HG03439 (cell line): ENCODE measurements at regions not wholly inside any gene's neighbourhood (a gene's known extent, or its start where the extent isn't known, plus 50 kb on each side); places are given as distances from the start of the nearest gene placed in this dataset.

Experiments
- ATAC-seq: cut with Tn5 transposase; IDR thresholded peaks from one replicate; pipeline ENCODE4 v1.9.1; 2021; ENCODE audit warnings: mild to moderate bottlenecking, moderate library complexity; ENCODE audit not compliant: unreplicated experiment

DNA sequence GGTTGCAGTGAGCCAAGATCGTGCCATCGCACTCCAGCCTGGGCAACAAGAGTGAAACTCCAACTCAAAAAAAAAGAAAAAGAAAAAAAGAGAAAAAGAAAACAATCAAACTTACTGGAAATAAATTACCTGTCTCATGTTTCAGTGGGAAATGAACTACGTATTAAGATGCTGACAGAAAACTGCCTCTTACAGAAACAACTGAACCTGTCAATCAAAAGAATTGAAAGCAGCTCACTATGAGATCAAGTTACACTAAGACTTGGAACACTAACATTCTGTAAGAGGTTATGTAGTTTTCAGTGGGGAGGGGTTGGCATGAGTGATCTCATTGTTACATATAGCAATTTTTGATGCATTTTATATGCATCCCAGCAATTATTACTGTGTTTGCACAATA, 64.4 kb upstream of the SPATA31E1 start:
- ATAC-seq, result no peak

DNA sequence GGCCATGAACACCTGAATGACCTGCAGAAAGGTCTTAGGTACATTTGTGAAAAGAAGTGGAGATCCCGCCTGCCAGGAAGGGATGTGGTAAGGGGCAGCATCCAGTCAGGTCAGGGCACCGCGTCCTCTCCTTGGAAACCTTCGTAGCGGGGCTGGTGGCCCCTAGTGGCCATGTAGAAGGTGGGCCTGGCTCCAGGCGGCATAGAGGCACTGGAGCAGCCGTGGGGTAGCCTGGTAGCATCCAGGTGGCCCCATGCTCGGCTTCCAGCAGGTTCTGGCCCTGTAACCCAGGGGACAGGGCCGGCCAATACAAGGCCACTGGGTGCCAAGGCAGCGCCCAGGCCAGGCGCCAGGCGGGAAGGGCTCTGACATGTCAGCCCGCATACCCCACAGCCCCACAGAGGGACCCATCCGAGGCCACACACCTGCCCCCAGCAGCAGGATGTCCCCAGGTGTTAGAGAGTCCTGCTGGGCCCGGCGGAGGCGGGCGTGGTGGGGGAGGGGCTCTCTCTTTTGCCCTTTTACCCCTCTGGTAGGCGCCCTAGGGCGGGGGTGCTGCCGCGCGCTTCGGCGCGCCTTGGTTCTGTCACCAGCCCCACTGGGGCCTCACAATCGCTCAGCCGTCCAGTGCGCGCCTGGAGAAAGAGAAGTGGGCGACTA, 58.3 kb upstream of the SPATA31E1 start:
- ATAC-seq, result no peak

DNA sequence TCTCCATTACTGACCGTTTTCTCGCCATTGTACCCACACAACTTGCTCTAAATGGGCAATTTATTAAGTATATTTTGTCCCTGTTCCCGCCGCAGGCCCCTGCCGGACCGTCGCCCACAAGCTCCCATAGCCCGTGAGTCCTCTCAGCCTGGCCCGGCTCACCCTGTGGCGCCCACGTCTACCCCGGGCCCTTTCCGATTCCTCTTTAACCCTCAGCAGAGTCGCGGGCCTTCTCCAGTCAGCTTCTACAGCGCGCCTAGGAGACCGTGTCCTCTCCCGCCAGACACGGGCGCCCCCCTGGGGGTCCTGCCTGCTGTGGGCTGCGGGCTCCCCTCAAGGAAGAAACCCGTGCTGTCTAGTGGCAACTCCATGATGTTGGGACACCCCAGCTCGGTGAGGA, 57.8 kb upstream of the SPATA31E1 start:
- no peak for ATAC-seq

DNA sequence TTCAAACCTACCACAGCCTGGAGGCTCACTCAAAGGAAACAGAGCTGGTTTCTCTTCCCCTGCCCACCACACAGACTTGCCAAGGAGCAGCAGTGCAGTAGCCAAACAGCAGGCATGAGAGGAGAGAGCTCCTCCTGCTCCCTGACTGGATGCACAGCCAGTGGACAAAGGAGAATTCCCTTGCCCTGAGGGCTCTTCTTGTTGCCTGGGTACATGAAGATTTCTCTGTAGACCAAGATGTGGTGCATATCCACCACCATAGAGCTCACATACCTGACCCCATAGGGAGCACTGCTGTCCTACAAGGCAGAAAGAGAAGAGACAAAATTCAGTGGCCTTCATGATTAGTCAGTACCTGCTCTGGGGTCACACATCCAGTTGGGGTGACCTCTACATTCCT, 56.3 kb upstream of the SPATA31E1 start:
- no peak for ATAC-seq

DNA sequence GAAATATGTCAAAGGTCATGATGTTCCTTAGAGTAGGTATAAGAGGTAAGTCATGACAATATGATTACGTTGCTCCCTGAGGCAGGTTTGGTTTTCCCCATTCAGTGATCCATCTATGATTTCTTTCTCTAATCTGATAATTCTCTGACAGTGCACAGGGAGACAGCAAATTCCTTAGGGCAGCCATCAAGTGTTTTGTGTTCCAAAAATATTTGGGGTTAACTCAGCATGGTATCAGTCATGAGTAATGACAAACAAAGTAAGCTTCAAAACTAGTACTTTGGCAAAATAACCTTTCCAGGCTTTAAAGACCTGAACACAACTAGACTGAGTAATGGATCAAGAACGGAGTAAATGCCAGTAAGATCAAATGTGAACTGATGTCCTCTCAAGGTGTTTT, 55.3 kb upstream of the SPATA31E1 start:
- ATAC-seq, result no peak

DNA sequence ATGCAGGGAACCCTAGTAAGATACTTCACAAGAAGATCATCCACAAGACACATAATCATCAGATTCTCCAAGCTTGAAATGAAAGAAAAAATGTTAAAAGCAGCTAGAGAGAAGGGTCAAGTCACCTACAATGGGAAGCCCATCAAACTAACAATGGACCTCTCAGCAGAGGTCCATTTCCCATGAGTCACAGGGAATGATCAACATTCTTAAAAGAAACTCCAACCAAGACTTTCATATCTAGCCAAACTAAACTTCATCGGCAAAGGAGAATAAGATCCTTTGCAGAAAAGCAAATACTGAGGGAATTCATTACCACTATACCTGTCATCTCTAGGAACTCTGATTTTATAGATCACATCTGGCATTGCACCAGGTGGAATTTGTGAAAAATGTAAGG, 52.9 kb upstream of the SPATA31E1 start:
- no peak for ATAC-seq

DNA sequence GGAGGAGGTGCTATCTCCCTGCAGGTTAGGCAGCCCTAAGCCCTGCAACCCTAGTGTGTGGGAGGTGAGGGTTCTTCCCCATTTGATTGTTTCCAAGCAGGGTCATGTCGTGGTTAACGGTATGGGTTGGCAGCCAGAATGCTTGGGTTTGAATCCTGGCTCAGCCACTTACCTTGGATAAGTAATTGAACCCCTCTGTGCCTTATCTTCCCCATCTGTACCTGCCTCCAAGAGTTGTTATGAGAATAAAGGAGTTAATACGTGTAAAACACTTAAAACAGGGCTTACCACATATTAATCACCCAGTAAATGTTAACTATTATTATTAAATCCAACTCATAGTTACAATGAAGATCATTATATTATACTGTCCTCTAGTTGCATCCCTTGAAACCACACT, 52.2 kb upstream of the SPATA31E1 start:
- ATAC-seq, result no peak

DNA sequence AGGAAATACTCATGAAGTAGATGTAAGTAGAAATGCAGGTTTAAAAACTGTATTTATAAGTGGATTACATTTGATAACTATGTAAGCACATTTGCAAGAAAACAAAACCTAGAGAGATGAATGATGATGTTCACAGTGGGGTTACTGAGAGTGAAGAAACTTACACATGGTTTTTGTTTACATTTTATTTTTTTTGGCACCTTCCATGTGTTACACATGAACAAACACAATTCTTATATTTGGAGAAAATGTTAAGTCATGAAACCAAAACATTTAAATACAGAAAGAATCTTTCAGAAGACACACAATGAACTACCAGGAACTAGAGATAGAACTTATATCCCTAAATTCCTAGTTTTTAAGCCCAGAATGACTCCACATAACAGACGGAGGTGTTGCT, 51.5 kb upstream of the SPATA31E1 start:
- ATAC-seq, result no peak
